ENCODE measurements at regions not wholly inside any gene's neighbourhood (a gene's known extent, or its start where the extent isn't known, plus 50 kb on each side); places are given as distances from the start of the nearest gene placed in this dataset.
"Not testable (repeated sequence)": the region's sequence is repeated elsewhere in the genome, so short reads cannot be mapped to it uniquely, and the experiment has no call there.

- H3K4me3 ChIP-seq (ENCODE audit: insufficient read depth, low read depth, low read length, poor library complexity, severe bottlenecking) = no peak overlapping the region
- no peaks in the 10 kb centered on the region for H3K27me3 ChIP-seq (replicated peaks; ENCODE audit: control insufficient read depth, insufficient read depth, low read length, poor library complexity, severe bottlenecking)
- H3K27ac ChIP-seq (ENCODE audit: insufficient read depth, low read length, poor library complexity, severe bottlenecking) = no peak overlapping the region
- no peaks in the 10 kb centered on the region for H3K36me3 ChIP-seq (ENCODE audit: control insufficient read depth, insufficient read depth, low read length)
- no peaks in the 10 kb centered on the region for H3K9me3 ChIP-seq (ENCODE audit: control insufficient read depth, low read length)
- no peaks in the 10 kb centered on the region for H3K4me1 ChIP-seq (ENCODE audit: control insufficient read depth, insufficient read depth, low read length, poor library complexity, severe bottlenecking)
- DNase-seq = no peak
These were observed 438.9 kb upstream of the ZNF337 start for GRCh38 chr20:26135325-26136110.

- Histone ChIP-seq H3K9me3 (ENCODE audit: control insufficient read depth, low read length) (no peaks in the 10 kb centered on the region), H3K27ac (ENCODE audit: insufficient read depth, low read length, poor library complexity, severe bottlenecking) (no peak overlapping the region), H3K27me3 (replicated peaks; ENCODE audit: control insufficient read depth, insufficient read depth, low read length, poor library complexity, severe bottlenecking) (no peaks in the 10 kb centered on the region), H3K4me3 (ENCODE audit: insufficient read depth, low read depth, low read length, poor library complexity, severe bottlenecking) (no peak overlapping the region), H3K4me1 (ENCODE audit: control insufficient read depth, insufficient read depth, low read length, poor library complexity, severe bottlenecking) (no peaks in the 10 kb centered on the region), H3K36me3 (ENCODE audit: control insufficient read depth, insufficient read depth, low read length) (no peaks in the 10 kb centered on the region)
- no peak for DNase-seq
These were observed 438.0 kb upstream of the ZNF337 start for GRCh38 chr20:26134606-26135005.

GRCh38 chr20:26133794-26134193 is 437.1 kb upstream of the ZNF337 start:
- H3K9me3 ChIP-seq (ENCODE audit: control insufficient read depth, low read length); H3K4me1 ChIP-seq (ENCODE audit: control insufficient read depth, insufficient read depth, low read length, poor library complexity, severe bottlenecking); DNase-seq; H3K4me3 ChIP-seq (ENCODE audit: insufficient read depth, low read depth, low read length, poor library complexity, severe bottlenecking); H3K27me3 ChIP-seq (replicated peaks; ENCODE audit: control insufficient read depth, insufficient read depth, low read length, poor library complexity, severe bottlenecking); H3K36me3 ChIP-seq (ENCODE audit: control insufficient read depth, insufficient read depth, low read length); H3K27ac ChIP-seq (ENCODE audit: insufficient read depth, low read length, poor library complexity, severe bottlenecking): not testable (repeated sequence)

GRCh38 chr20:26120920-26121319 is 424.3 kb upstream of the ZNF337 start:
- H3K27ac ChIP-seq (ENCODE audit: insufficient read depth, low read length, poor library complexity, severe bottlenecking); H3K4me3 ChIP-seq (ENCODE audit: insufficient read depth, low read depth, low read length, poor library complexity, severe bottlenecking); H3K9me3 ChIP-seq (ENCODE audit: control insufficient read depth, low read length); H3K27me3 ChIP-seq (replicated peaks; ENCODE audit: control insufficient read depth, insufficient read depth, low read length, poor library complexity, severe bottlenecking); DNase-seq; H3K4me1 ChIP-seq (ENCODE audit: control insufficient read depth, insufficient read depth, low read length, poor library complexity, severe bottlenecking); H3K36me3 ChIP-seq (ENCODE audit: control insufficient read depth, insufficient read depth, low read length): not testable (repeated sequence)

- not testable (repeated sequence) for H3K4me1 ChIP-seq (ENCODE audit: control insufficient read depth, insufficient read depth, low read length, poor library complexity, severe bottlenecking); H3K9me3 ChIP-seq (ENCODE audit: control insufficient read depth, low read length); H3K27ac ChIP-seq (ENCODE audit: insufficient read depth, low read length, poor library complexity, severe bottlenecking); H3K27me3 ChIP-seq (replicated peaks; ENCODE audit: control insufficient read depth, insufficient read depth, low read length, poor library complexity, severe bottlenecking); H3K4me3 ChIP-seq (ENCODE audit: insufficient read depth, low read depth, low read length, poor library complexity, severe bottlenecking); DNase-seq; H3K36me3 ChIP-seq (ENCODE audit: control insufficient read depth, insufficient read depth, low read length)
These were observed 397.8 kb upstream of the ZNF337 start for GRCh38 chr20:26094498-26094897.

- H3K36me3 ChIP-seq (ENCODE audit: control insufficient read depth, insufficient read depth, low read length); H3K4me3 ChIP-seq (ENCODE audit: insufficient read depth, low read depth, low read length, poor library complexity, severe bottlenecking); H3K27me3 ChIP-seq (replicated peaks; ENCODE audit: control insufficient read depth, insufficient read depth, low read length, poor library complexity, severe bottlenecking); H3K9me3 ChIP-seq (ENCODE audit: control insufficient read depth, low read length); H3K4me1 ChIP-seq (ENCODE audit: control insufficient read depth, insufficient read depth, low read length, poor library complexity, severe bottlenecking); H3K27ac ChIP-seq (ENCODE audit: insufficient read depth, low read length, poor library complexity, severe bottlenecking); DNase-seq: not testable (repeated sequence)
These were observed 395.3 kb upstream of the ZNF337 start for GRCh38 chr20:26091921-26092320.

GRCh38 chr20:26086195-26086594 is 389.5 kb upstream of the ZNF337 start:
- H3K4me3 ChIP-seq (ENCODE audit: insufficient read depth, low read depth, low read length, poor library complexity, severe bottlenecking); H3K27me3 ChIP-seq (replicated peaks; ENCODE audit: control insufficient read depth, insufficient read depth, low read length, poor library complexity, severe bottlenecking); H3K4me1 ChIP-seq (ENCODE audit: control insufficient read depth, insufficient read depth, low read length, poor library complexity, severe bottlenecking); H3K9me3 ChIP-seq (ENCODE audit: control insufficient read depth, low read length); DNase-seq; H3K27ac ChIP-seq (ENCODE audit: insufficient read depth, low read length, poor library complexity, severe bottlenecking); H3K36me3 ChIP-seq (ENCODE audit: control insufficient read depth, insufficient read depth, low read length): not testable (repeated sequence)

- H3K9me3 ChIP-seq (ENCODE audit: control insufficient read depth, low read length); H3K4me3 ChIP-seq (ENCODE audit: insufficient read depth, low read depth, low read length, poor library complexity, severe bottlenecking); DNase-seq; H3K4me1 ChIP-seq (ENCODE audit: control insufficient read depth, insufficient read depth, low read length, poor library complexity, severe bottlenecking); H3K27ac ChIP-seq (ENCODE audit: insufficient read depth, low read length, poor library complexity, severe bottlenecking); H3K27me3 ChIP-seq (replicated peaks; ENCODE audit: control insufficient read depth, insufficient read depth, low read length, poor library complexity, severe bottlenecking); H3K36me3 ChIP-seq (ENCODE audit: control insufficient read depth, insufficient read depth, low read length): not testable (repeated sequence)
These were observed 377.3 kb upstream of the ZNF337 start for GRCh38 chr20:26073972-26074371.

GRCh38 chr20:26059324-26059723 is 362.7 kb upstream of the ZNF337 start:
- H3K27me3 ChIP-seq (replicated peaks; ENCODE audit: control insufficient read depth, insufficient read depth, low read length, poor library complexity, severe bottlenecking); H3K9me3 ChIP-seq (ENCODE audit: control insufficient read depth, low read length); DNase-seq; H3K4me3 ChIP-seq (ENCODE audit: insufficient read depth, low read depth, low read length, poor library complexity, severe bottlenecking); H3K36me3 ChIP-seq (ENCODE audit: control insufficient read depth, insufficient read depth, low read length); H3K27ac ChIP-seq (ENCODE audit: insufficient read depth, low read length, poor library complexity, severe bottlenecking); H3K4me1 ChIP-seq (ENCODE audit: control insufficient read depth, insufficient read depth, low read length, poor library complexity, severe bottlenecking): not testable (repeated sequence)

- not testable (repeated sequence) for H3K9me3 ChIP-seq (ENCODE audit: control insufficient read depth, low read length); DNase-seq; H3K4me1 ChIP-seq (ENCODE audit: control insufficient read depth, insufficient read depth, low read length, poor library complexity, severe bottlenecking); H3K27me3 ChIP-seq (replicated peaks; ENCODE audit: control insufficient read depth, insufficient read depth, low read length, poor library complexity, severe bottlenecking); H3K4me3 ChIP-seq (ENCODE audit: insufficient read depth, low read depth, low read length, poor library complexity, severe bottlenecking); H3K27ac ChIP-seq (ENCODE audit: insufficient read depth, low read length, poor library complexity, severe bottlenecking); H3K36me3 ChIP-seq (ENCODE audit: control insufficient read depth, insufficient read depth, low read length)
These were observed 361.8 kb upstream of the ZNF337 start for GRCh38 chr20:26058446-26058845.

Measured in effector memory CD4-positive, alpha-beta T cell (primary cell).